ENCODE measurements at regions not wholly inside any gene's neighbourhood (a gene's known extent, or its start where the extent isn't known, plus 50 kb on each side); places are given as distances from the start of the nearest gene placed in this dataset.

GRCh38 chr22:34296461-34296860 is 376.2 kb upstream of the LARGE1 start:
- TF ChIP-seq POLR2A (IDR thresholded peaks at IDR 0.05) (no peak), POLR2AphosphoS5 (IDR thresholded peaks at IDR 0.05) (no peak), EP300 (IDR thresholded peaks at IDR 0.05) (no peak)
- TF ChIP-seq, protein P1, sequence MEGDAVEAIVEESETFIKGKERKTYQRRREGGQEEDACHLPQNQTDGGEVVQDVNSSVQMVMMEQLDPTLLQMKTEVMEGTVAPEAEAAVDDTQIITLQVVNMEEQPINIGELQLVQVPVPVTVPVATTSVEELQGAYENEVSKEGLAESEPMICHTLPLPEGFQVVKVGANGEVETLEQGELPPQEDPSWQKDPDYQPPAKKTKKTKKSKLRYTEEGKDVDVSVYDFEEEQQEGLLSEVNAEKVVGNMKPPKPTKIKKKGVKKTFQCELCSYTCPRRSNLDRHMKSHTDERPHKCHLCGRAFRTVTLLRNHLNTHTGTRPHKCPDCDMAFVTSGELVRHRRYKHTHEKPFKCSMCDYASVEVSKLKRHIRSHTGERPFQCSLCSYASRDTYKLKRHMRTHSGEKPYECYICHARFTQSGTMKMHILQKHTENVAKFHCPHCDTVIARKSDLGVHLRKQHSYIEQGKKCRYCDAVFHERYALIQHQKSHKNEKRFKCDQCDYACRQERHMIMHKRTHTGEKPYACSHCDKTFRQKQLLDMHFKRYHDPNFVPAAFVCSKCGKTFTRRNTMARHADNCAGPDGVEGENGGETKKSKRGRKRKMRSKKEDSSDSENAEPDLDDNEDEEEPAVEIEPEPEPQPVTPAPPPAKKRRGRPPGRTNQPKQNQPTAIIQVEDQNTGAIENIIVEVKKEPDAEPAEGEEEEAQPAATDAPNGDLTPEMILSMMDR (IDR thresholded peaks at IDR 0.05), result no peak
- no peaks in the 10 kb centered on the region for H3K4me1 ChIP-seq
- H3K36me3 ChIP-seq, result no peaks in the 10 kb centered on the region
- intact Hi-C loops (cut with DNase I), result no loop called here
- H3K27me3 ChIP-seq, result no peaks in the 10 kb centered on the region
- H3K9me3 ChIP-seq, result no peaks in the 10 kb centered on the region
- WGBS, 2 donors, result 44 to 75% methylated on average over 2 of the region's 2 CpGs
- H3K4me3 ChIP-seq, result no peak overlapping the region
- no peak overlapping the region for H3K27ac ChIP-seq
- no peak for DNase-seq

GRCh38 chr22:34297536-34298120 is 377.4 kb upstream of the LARGE1 start:
- WGBS, 2 donors, result 94 to 95% methylated on average over 1 of the region's 1 CpG
- Histone ChIP-seq H3K4me3 (no peak overlapping the region), H3K27ac (no peak overlapping the region), H3K27me3 (no peaks in the 10 kb centered on the region), H3K36me3 (no peaks in the 10 kb centered on the region), H3K4me1 (no peaks in the 10 kb centered on the region), H3K9me3 (no peaks in the 10 kb centered on the region)
- TF ChIP-seq, protein P1 (IDR thresholded peaks at IDR 0.05), result no peak
- TF ChIP-seq EP300 (IDR thresholded peaks at IDR 0.05), result no peak
- intact Hi-C loops (cut with DNase I), result no loop called here
- DNase-seq, result no peak

- intact Hi-C loops (cut with DNase I), result no loop called here
- no peak overlapping the region for H3K4me3 ChIP-seq
Observed at GRCh38 chr22:34299496-34299895, 379.2 kb upstream of the LARGE1 start.

GRCh38 chr22:34301569-34301968 is 381.3 kb upstream of the LARGE1 start:
- no peak overlapping the region for H3K27ac ChIP-seq
- H3K4me1 ChIP-seq, result no peaks in the 10 kb centered on the region
- H3K27me3 ChIP-seq, result no peaks in the 10 kb centered on the region
- no peak overlapping the region for H3K4me3 ChIP-seq
- intact Hi-C loops (cut with DNase I), result no loop called here
- TF ChIP-seq POLR2A (IDR thresholded peaks at IDR 0.05) (no peak), EP300 (IDR thresholded peaks at IDR 0.05) (no peak), POLR2AphosphoS5 (IDR thresholded peaks at IDR 0.05) (no peak)
- TF ChIP-seq, protein P1 (IDR thresholded peaks at IDR 0.05), result no peak
- no peaks in the 10 kb centered on the region for H3K9me3 ChIP-seq
- H3K36me3 ChIP-seq, result no peaks in the 10 kb centered on the region
- DNase-seq, result no peak

More at GRCh38 chr22:34299496-34299895, 379.2 kb upstream of the LARGE1 start:
- Histone ChIP-seq H3K9me3 (no peaks in the 10 kb centered on the region), H3K27ac (no peak overlapping the region), H3K27me3 (no peaks in the 10 kb centered on the region), H3K36me3 (no peaks in the 10 kb centered on the region), H3K4me1 (no peaks in the 10 kb centered on the region)
- TF ChIP-seq EP300 (IDR thresholded peaks at IDR 0.05), result no peak
- TF ChIP-seq POLR2AphosphoS5 (IDR thresholded peaks at IDR 0.05), result no peak
- TF ChIP-seq, protein P1 (IDR thresholded peaks at IDR 0.05), result no peak
- TF ChIP-seq POLR2A (IDR thresholded peaks at IDR 0.05), result no peak
- no peak for DNase-seq
- WGBS, 2 donors, result 90 to 93% methylated on average over 1 of the region's 1 CpG

- Histone ChIP-seq H3K36me3 (no peaks in the 10 kb centered on the region), H3K27me3 (no peaks in the 10 kb centered on the region), H3K4me3 (no peak overlapping the region), H3K9me3 (no peaks in the 10 kb centered on the region), H3K27ac (no peak overlapping the region), H3K4me1 (peaks cover 0 to 5% (median 0%) of the 10 kb centered on the region in 4 donors)
- TF ChIP-seq POLR2A (IDR thresholded peaks at IDR 0.05), result no peak
- TF ChIP-seq, protein P1 (IDR thresholded peaks at IDR 0.05), result no peak
- no peak for TF ChIP-seq POLR2AphosphoS5 (IDR thresholded peaks at IDR 0.05)
- TF ChIP-seq EP300 (IDR thresholded peaks at IDR 0.05), result no peak
- 74 to 82% methylated on average over 3 of the region's 3 CpGs for WGBS, 2 donors
- DNase-seq, result no peak
- intact Hi-C loops (cut with DNase I), result no loop called here
Observed at GRCh38 chr22:34303656-34304055, 383.4 kb upstream of the LARGE1 start.
